DMS153 treated with DMSO at 0.1 percent for 48 hours (cell line): ENCODE measurements at regions not wholly inside any gene's neighbourhood (a gene's known extent, or its start where the extent isn't known, plus 50 kb on each side); places are given as distances from the start of the nearest gene placed in this dataset.

Experiments used
- DNase-seq: peaks from one replicate; lab custom pipeline; 2025; ENCODE audit not compliant: unreplicated experiment; lab: John Stamatoyannopoulos, UW

DNA sequence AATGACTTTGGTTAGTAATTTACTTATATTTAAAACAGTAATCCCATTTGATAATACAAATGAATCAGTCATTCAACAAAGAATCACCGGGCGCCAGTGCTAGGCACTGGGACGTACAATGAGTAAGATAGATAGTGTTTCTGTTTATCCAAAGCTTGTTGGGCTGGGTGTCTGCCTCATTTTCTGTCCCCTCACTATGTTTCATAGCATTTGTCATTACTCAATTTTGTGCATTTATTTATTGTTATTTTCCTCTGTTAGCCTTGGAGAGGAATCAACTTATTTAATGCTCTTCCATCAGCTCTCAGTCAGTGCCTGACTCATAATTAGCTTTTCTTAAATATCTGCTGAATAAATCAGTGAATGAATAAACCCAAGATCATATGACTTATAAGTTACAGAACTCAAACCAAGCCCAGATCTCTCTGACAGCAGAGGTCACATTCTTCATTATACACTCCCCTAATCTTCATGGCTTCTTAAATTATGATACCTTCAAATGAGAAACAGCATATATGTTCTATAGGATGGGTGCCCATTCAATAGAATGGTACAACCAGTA, 86.2 kb downstream of the TSPAN8 start:
- no peak for DNase-seq

- DNase-seq: no peak
These were observed 87.2 kb downstream of the TSPAN8 start for GRCh38 chr12:71070416-71071128.

DNA sequence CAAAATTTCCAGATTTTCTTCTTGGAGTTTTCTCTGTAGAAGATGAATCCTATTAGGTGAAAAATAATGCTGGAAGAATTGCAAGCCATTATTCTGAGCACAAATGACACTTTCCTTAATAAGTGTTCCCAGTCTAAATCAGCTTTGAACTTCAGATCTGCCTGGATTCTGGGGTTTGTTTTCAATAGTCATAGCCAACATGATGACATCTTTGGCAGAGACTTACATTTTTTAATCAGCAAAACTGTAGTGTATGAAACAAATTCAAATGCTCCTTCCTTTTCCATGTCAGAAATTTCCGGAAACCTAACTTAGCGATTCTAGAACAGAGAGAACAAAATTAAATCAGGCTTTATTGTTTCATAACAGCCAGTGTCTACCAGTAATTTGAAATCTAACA, 88.5 kb downstream of the TSPAN8 start:
- no peak for DNase-seq

- DNase-seq: no peak
These were observed 94.7 kb downstream of the TSPAN8 start for GRCh38 chr12:71063087-71063486.

- no peak for DNase-seq
These were observed 96.3 kb downstream of the TSPAN8 start for GRCh38 chr12:71061451-71061850.

GRCh38 chr12:71060426-71060825, 97.4 kb downstream of the TSPAN8 start:
- no peak for DNase-seq

DNA sequence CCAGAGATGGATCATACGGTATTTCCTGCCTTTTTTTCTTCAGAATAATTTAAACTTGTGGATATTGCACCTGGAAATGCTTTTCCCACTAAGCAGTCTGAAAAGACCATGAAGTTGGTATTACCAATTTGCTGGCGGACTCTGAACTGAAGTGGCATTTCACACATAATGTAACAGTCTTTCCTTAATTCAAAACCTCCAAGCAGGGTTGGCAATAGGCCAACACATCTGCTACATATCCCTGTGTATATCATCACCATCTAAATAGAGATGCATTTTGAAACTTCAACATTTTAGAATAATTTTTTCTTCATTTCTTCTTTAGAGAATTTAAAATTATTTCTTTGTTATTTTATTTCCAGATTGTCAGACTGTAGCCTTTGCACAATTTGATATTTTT, 100.5 kb downstream of the TSPAN8 start:
- no peak for DNase-seq

- no peak for DNase-seq
These were observed 103.2 kb downstream of the TSPAN8 start for GRCh38 chr12:71054551-71054950.

GRCh38 chr12:71046215-71046614, 111.6 kb downstream of the TSPAN8 start:
- no peak for DNase-seq

- DNase-seq: no peak
These were observed 112.0 kb downstream of the TSPAN8 start for GRCh38 chr12:71045781-71046180.

DNA sequence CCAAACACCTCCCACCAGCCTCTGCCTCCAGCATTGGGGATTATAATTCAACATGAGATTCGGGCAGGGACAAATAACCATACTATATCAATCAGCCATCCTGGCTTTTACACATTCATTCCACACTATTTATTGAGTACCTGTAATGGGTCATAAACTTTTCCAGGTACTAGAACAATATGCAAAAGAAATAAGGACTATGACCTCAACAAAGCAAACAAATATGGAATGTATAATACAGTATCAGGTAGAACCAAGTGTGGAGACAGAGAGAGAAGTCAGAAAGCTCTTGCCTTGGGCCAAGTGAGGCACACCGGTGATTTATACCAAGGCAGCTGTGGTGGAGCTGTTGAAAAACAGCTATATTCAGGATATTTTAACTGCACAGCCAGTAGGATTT, 116.3 kb downstream of the TSPAN8 start:
- no peak for DNase-seq

GRCh38 chr12:71038960-71039359, 118.4 kb upstream of the PTPRR start:
- DNase-seq: no peak

GRCh38 chr12:71036526-71036925, 116.0 kb upstream of the PTPRR start:
- DNase-seq: no peak

GRCh38 chr12:71032933-71033332, 112.4 kb upstream of the PTPRR start:
- no peak for DNase-seq

DNA sequence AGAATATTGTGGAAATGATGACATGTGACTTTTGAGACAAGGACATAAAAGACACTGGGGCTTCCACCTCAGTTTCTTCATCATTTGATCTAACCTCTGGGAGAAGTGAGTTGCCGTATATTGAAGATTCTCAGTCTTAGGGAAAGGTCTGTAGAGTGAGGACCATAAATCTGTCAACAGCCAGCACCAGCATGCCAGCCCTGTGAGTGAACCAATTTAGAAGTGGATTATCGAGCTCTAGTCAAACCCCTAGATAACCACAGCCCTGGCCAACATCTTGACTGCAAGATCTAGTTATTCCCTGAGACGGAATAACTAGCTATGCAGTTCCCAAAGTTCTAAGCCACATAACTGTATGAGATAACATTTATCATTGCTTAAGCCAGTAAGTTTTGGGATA, 108.8 kb upstream of the PTPRR start:
- no peak for DNase-seq

- DNase-seq: no peak
These were observed 107.3 kb upstream of the PTPRR start for GRCh38 chr12:71027856-71028255.

GRCh38 chr12:71024827-71025226, 104.3 kb upstream of the PTPRR start:
- no peak for DNase-seq

- DNase-seq: no peak
These were observed 103.7 kb upstream of the PTPRR start for GRCh38 chr12:71024281-71024680.

DNA sequence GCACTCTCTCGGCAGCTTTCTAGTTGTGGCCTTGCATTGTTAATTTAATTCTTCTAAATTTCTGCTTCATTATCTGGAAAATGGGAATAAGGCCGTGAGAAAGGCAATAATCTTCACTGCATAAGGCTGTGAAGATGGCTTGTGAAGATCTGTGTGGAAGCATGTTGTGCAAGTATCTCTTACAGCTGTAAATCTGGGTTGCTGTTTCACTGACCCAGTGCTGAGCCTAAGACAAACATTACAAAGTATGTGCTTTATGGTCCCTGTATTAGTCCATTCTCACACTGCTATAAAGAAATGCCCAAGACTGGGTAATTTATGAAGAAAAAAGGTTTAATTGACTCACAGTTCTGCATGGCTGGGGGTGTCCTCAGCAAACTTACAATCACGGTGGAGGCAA, 101.0 kb upstream of the PTPRR start:
- DNase-seq: no peak

DNA sequence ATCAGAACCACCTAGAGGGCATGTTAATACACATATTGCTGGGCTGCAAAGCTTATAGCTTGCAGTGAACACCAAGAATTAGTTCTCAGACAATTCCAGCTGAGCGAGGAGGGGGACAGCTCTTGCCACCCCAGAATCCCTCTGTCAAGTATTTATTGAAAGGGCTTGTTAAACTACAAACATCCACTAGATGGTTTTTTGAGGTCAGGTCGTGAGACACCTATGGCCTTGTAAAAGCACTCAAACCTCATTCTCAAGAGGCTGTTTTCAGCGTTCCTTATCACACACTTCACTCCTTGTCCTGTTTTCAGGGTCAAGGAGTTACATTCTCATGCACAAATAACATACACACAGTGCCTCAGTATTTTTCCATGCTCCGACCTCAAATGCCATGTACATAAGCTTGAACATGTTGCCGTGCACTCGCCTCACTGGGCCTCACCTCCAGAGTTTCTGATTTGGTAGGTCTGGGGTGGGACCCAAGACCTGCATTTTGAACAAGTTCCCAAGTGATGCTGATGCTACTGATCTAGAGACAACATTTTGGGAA, 98.8 kb upstream of the PTPRR start:
- DNase-seq: no peak

DNA sequence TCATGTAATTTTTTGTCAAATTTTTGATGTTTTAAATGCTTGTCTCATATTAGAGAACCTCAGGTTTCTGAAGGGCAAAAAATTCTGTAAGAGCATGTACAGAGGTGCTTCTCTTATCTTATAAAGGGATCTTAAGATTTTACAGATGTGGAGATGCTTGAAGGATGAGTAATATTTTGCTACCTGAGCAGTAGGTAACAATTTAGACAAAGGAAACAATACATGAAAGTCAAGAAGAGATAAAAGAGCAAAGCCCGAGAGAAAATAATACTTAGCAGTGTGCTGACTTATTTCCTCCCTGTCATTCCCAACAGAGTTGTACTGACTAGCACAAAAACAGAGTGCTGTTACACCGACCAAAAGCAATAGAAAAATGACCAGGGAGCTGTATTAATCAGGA, 98.1 kb upstream of the PTPRR start:
- no peak for DNase-seq

DNA sequence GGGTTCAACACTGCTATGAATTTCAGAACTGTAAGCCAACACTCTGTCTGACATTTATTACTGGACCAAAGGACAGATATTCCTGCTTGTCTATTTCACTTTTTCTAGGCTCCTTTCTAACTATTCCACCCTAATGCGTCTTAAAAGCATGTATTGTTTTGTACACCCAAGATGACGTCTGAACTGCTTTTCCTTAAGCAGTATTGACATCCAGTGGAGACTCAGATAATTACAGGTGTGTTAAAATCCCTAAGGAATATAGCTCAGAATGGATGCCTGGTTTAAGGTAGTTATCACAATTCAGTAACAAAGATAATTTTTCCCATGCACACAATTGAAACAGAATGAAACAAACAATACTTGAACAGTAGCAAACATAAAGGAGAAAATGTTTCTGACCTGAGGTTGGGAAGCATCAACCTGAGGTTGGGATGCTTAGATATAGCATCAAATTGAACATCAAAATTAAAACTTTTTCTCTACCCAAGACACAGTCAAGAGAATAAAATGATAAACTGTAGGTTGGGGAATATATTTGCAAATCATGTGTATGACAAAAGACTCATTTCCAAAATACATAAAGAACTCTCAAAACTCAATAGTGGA, 93.7 kb upstream of the PTPRR start:
- DNase-seq: peak; percentile 13
